Activated CD4-positive, alpha-beta T cell treated with anti-CD3 and anti-CD28 coated beads, Interleukin-10, Interleukin-2, amounts not matched to agents 100 ng/mL and 50 ng/mL, durations not matched to agents 16 hours and 8 hours (primary cell): ENCODE measurements at regions not wholly inside any gene's neighbourhood (a gene's known extent, or its start where the extent isn't known, plus 50 kb on each side); places are given as distances from the start of the nearest gene placed in this dataset.
"Not testable (repeated sequence)": the region's sequence is repeated elsewhere in the genome, so short reads cannot be mapped to it uniquely, and the experiment has no call there.

Experiments
- DNase-seq: peaks from one replicate; pipeline ENCODE4 v3.0.0-alpha.2; 2020

DNA sequence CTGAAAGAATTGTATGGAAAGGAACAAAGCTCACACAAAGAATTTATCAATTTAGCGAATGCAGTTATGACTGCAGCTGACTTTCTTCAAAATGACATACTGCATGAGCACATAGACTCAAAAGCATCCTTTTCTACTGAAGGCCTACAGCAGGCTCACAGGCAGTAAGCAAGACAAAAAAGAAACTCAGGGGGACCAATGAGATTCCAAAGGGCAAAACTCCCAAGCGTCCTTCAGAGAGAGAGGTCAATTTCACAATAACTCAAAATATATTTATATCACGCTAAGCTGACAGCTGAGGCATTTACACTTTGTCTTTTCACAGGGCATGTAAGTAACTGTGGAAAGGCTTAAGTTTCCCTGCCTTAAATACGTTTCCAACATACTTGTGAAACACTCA is 427.9 kb upstream of the RASGRP1 start:
- no peak for DNase-seq

DNA sequence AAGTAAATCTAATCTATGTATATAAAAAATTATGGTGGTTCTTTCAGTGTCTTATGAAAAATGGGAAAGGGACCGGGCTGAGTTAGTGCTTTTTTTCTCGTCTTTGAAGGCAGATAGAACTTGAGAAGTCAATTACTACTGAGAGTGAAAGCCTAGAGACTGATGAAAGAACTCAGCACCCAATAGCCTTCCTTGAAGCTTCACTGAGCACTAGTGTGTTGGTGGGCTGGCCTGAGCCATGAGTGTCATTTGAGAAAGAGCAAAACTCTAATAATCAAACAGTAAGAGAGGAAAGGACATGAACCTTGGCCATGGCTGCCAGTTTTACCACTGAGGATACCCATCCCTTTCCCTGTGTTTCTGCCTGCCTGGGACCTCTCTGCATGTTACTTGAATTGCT is 428.3 kb upstream of the RASGRP1 start:
- DNase-seq: no peak

DNA sequence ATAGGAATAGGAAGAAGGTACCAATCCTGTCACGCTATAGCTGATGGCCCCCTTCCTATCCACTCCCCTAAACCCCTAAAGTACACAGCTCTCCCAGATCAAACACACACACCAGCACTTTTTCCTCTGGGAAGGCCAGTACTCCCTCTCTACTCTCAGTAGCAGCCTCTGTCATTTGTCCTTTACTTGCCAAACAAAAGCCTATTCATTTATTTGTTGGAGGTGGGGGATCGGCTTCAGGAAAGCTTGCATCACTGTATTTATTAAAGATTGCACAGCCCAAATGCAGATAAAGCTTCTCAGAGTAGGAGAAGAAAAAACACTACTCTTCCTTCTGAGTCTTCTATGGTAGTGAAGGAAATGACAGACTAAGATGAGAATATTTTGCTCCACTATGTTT is 429.7 kb upstream of the RASGRP1 start:
- no peak for DNase-seq

DNA sequence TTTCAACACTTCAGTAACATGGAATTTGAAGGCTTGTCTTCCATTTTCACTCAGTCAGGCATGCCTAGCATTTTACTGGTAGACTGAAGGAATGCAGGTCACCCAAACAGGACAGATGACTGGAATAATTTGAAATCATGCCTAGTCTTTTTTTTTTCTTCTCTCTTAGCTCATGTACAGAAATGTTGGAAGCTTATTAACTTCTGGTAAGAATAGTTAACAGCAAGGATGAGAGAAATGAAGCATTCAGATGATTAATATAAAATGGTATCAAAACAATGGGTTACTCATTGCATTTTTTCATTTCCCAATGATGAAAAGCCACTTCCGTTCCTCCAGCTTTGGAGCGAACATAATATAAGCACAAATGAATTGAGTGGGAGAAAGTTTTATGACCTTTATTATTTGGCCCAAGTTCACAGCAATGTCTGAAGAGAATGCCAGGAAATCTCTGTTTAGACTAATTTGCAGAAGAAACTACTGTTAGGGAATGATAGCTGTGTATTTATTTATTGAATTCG is 431.6 kb upstream of the RASGRP1 start:
- DNase-seq: no peak

DNA sequence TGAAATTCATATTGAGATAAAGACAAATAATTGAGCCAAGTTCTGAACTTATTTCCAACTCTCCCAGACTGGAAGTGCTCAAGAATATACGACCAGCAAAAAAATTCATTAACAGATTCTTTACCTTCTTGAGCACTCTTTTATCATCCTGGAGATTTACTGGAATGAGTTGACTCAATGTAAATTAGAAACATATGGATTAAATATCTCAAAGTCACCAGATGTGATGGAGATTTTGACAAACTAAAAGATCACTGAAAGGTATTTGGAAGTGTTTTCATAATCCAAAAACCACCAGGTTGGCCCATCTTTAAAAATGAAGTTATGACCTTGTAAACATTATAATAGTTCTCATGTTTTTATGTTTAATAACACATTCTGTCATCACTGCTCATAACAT is 433.2 kb upstream of the RASGRP1 start:
- no peak for DNase-seq

DNA sequence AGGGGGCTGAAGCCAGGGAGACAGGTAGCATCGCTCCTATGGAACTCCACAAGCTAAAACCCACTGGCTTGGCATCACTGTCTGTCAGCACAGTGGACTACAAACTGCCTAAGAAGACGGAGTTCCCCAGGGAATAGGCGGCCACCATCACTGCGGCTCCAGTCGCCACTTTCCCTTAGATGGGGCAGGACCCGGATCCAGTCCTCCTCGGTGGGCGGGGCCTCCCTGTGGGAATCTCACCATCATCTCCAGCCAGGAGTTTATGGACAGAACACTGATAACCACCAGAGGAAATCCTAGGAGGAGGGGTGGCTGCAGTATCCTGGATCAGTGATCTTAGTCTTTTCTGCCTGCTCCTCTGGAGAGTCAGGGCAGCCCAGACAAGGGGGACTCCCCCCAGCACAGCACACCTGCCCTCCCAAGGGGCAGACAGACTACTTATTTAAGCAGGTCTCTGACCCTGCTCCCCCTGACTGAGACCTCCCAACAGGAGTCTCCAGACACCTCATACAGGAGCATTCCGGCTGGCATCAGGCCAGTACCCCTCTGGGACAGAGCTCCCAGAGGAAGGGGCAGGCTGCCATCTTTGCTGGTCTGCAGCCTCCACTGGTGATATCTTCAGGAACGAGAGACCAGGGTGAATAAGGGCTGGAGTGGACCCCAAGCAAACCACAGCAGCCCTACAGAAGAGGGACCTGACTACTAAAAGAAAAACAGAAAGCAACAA is 435.6 kb upstream of the RASGRP1 start:
- DNase-seq: no peak

DNA sequence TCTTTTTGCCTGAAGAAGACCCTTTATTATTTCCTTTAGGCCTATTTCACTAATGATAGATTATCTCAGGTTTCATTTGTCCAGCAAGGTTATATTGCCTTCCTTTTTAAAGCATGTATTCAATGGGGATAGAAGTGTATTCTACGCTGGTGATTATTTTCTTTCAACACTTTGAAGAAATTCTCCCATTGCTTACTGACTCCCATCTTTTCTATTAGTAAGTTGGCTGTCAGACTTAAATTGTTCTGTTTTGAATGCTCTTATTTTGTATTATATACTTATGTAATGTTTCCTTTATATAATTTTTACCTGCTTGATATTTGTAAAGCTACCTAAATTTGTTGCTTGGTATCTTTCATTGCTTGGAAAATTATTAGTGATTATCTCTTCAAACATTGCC is 445.1 kb upstream of the RASGRP1 start:
- DNase-seq: no peak

DNA sequence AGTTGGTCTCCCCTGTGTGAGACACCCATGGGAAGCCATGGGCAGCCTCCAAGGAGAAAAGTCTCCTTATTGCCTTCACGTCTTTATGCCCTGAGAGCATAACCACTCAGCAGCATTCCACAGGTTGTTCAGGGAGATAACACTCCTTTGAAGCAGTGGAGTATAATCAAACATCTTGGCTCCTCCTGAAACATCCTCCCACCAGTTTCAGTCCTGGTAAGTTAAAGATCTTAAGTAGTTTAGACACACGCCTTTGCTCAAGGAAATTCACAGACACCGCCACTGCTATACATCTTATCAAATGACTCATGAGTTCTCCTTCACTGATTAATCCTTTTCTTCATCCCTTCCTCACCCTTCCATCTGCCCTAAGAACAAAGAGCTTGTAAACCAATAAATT is 446.5 kb upstream of the RASGRP1 start:
- not testable (repeated sequence) for DNase-seq

DNA sequence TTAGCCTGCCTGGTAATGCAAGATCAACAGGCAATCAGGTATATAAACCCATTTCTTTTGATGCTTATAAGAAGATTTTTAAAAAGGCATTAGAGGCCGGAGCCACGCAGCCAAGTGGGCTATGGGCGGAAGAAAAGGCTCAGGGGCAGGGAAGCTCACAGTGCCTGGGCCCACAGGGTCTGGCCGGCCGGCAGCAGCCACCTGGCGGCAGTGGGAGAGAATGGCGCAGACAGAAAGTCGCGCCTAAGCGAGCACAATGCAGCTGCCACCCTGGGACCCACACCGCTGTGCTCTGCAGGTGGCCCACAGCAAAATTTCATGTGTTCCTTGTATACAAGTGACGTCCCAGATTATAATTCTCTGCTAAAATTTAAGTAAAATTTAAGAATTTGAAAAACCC is 448.6 kb upstream of the RASGRP1 start:
- no peak for DNase-seq

DNA sequence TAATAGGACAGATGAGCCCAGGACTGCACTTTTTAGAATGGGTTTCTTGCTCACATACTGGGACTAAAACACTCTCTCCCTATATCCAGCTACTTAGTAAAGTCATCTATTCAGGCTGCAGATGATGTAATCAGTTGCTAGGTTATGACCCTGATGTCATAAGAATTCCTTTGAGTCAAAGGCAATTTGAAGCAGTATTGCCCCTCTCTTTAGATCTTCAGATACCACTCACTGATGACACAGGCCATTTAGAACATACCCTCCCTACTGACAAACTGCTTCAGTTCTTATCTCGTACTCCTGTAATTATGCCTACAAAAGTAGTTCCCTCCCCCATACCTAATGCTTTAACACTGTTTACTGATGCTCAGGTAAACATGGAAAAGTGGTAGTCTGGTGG is 450.1 kb upstream of the RASGRP1 start:
- no peak for DNase-seq

DNA sequence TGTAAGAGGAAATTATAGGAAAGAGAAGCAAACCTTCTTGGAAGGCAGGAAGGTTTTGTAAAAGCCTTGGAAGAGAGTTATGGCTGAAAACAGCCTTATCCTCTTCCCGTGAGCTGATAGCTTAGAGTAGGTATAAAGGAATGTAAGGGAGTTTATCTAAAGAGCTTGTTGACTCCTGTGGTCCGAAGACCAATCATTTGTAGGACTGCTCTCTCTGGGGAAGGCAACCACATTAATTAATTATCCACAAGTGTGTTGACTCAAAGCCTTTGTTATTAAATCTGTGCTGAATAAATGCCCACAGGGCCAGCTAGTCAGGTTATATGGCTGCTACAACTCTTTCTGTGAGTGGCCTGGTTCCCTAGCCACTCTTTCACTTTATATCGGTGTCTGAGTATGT is 452.1 kb upstream of the RASGRP1 start:
- DNase-seq: no peak

DNA sequence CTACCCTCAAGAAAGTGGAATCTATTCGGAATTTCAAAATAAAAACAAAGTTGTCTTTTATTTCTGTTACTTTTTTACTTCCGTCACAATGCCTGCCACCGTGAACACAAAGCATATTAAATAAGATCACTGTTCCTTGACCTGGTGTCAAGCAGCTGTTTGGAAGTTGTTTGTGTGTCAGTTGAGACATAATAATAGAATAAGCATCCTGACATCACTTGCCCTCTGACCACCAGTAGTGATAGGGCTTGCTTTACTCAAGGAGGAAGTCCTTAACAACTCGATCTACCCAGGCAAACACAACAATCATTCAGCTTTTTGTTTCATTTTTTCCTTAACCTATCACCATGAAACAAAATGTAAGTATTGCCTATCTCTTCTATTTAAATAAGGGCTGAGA is 454.4 kb upstream of the RASGRP1 start:
- no peak for DNase-seq

DNA sequence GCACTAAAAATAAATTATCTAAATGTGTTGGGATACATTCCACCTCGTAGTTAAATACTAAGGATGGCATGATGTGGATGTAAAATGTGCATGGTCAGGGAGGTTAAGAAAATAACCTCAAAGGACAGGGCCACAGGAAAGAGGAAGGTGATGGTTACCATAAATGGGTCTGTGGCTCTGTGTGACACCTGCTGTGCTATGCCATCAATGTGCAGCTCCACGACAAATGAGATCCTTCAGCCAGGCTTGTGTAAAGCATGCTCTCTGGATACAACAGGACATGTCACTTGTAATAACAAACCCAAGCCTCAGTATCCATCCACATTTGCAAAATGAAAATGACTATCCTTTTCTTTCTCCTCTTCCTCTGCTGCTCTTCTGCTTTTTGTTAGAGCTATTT is 456.7 kb upstream of the RASGRP1 start:
- DNase-seq: no peak

DNA sequence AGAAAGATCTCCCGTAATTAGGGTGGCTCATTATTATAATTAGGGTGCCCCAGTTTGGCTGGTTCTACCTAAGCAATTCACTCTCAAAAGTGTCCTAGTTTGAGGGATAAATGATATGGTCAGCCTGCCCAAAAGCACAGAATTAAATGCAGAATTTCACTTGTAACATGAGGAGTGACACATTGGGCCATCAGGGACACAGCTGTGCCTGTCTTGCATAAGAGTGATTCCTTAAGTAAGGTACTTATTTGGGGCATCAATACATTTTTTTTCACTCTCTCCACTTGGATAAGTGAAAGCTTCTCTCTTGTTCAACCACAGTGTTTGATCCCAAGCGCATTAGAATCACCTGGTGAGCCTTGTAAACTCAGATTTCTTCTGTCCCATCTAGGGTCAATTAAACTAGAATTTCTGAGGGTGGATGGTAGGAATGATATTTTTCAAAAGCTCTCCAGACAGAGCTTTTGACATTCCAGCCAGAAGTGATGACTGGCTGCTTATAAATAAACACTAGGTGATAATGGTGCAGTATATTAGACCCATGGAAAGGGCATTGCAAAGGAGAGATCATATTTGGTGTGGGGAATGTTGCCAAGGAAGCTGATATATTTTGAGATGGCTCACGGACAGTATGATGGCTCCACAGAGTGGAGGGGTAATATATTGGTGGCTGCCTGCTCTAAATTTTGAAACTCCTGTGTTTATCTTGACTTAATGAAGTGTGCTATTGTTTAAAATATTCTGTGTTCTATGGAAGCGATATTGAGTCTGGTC is 458.1 kb upstream of the RASGRP1 start:
- DNase-seq: no peak

DNA sequence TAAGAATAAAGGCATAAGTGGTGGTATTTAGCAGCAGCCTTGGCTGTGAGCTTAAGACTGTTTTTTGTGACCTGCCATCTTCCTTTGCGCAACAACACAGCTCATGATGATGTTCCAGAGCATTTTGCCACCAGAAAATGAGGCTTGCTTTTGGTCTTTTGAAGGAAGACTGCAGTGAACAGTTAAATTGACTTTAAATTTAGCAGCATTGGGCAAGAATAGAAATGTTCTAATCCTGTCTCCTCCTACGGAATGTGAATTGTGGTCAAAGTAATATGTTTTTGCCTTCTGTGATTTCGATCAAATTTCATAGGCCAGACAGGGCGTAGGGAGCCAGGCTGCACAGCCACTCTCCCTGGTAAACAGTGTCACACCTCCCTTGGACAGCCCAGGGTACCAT is 460.7 kb upstream of the RASGRP1 start:
- DNase-seq: no peak

DNA sequence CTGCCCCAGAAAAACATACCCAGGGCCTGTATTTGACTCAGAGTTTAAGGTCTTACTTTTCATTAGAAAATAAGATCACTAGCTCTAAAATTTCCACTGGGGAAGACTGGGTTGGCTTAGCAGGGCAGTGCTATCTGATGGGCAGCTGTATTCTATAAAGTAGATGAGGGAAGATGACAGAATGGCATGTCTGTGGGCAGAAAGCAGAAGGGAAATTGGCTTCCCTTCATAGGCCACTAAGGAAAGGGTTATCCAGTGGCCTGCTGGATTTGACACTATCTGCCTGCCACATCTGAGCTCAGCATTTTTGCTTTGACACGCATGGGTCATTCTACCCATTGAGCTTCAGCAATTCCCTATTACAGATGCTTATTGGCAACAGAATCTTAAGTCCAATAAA is 461.3 kb upstream of the RASGRP1 start:
- no peak for DNase-seq

DNA sequence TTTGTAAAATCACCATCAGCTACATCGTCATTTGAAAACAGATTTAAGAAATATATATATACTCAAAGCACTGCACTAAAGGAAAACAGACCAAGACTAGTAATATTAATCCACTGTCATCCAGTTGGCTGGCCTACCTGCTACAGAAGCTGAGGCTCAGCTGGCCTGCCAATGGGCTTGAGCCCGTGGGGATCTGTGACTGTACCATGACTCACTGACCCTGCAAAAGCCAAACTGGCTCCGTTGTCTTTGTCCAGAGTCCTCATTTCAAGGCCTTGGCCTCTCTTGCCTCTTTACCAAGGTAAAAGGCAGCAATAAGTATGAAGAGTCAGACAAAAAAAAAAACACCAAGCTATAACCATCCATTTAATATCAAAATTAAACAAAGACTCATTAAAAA is 463.5 kb upstream of the RASGRP1 start:
- no peak for DNase-seq

DNA sequence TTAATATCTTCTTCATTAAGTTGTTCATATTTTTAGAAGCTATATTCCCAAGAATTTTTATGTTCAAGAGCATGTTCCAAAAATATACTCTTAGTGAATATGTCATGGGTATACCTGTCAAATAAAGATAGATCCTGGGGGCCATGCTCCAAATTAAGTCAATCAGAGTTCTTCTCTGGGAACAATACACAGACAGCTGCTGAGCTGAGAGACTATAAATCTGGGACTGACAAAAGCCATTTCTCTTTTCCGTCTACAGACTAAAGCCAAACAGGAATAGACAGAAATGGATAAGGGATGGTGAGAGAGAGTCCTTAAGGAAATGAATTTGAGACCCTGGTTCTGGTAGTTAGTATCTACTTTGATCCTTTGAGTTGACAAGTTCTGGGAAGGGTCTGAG is 465.1 kb upstream of the RASGRP1 start:
- no peak for DNase-seq

DNA sequence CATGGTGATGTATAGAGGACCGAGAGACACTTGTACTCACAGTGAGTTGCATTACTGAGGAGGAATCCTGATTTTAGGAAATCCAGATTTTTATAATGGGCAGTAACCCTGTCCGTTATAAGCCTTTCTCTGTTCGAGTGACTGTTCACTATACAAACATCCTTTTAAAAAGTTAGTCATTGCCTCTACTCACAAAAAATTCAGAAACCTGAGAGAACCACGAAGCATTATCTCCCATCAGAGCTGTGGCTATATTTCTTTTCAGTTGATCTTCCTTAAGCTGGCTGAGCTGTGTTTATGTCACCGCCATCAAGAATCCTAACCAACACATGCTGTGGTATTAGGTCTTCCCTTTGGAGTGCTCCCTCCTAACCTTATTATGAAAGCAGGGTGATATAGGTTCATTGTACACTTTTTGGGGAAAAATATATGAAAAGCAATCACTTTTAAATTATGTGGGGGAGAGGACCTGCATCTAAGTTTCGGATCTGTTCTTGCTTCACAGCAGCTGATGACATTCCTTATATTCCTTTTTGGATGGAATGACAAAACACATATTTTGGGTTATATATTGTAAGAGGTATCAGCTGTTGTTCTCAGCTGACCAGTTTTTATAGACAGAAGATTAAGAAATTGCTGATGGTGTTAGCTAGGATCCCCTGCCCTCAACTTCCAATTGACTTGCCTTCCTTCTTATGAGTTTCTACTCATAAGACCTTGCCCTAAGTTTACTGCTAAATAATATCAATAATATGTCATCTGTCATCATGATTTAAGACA is 465.9 kb upstream of the RASGRP1 start:
- DNase-seq: no peak

DNA sequence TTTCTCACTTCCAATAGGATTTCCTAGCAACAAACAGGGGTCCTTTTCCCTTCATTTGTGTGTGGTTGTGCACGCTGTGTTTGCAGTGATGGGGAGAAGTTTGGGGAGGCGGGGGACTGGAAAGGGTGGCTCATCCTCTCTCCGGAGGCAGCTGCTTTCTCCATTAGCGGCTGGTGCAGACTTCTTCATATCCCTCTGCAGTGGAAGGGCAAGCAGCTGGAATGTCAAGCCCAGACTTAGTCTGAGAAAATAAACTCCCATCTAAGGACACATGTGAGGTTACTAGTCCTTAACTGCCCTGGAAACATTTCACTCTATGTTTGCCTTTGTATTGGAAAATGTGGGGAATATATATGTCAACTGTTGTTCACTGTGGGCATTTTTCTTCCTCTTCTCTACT is 467.0 kb upstream of the RASGRP1 start:
- no peak for DNase-seq

DNA sequence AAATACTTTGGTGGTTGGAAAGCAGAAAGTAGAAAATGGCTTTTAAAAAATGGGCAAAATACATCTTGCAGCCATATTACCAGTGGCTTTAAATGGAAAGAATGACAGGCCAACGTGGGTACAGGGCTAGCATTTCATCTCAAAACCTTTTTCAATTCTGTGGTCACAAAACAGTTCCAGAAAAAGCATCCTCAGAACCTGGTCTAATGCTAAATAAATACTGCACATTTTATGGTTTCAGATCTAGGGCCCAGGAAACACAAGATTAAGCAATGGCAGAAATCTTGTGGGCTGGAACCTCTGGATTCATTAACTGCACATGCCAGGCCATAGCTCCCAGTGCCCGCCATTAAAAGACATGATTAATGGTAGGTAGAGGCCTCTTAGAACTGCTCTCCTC is 470.2 kb upstream of the RASGRP1 start:
- DNase-seq: no peak

DNA sequence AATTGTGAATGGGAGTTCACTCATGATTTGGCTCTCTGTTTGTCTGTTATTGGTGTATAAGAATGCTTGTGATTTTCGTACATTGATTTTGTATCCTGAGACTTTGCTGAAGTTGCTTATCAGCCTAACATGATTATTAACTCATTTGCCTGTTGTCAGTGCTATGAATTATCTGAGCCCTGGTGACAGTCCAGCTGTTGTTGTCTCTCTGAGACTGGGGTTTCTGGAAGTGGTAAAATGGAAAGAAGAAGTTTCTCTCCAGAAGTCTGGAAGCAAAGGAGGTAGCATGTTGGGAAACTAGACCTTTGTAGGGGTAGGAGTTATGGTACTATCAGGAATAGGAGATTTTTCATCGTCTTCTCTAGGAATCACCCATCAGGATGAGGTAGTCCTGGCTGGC is 473.0 kb upstream of the RASGRP1 start:
- not testable (repeated sequence) for DNase-seq

DNA sequence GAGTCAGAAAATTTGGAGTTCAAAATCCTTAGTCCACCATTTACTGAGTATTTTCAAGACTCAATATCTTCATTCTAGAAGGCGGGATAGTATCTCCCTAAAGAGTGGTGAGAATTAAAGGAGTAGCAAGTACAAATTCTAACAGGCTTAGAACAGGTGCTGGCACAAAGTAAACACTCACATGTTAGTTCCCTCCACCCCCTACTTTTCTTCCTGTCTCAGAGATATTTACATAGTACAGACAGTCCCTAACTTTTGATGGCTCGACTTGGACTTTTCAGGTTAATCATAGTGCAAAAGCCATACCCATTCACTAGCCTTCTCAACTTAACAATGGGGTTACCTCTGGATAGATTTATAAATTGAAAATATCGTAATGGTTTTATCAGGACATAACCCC is 476.2 kb upstream of the RASGRP1 start:
- no peak for DNase-seq

DNA sequence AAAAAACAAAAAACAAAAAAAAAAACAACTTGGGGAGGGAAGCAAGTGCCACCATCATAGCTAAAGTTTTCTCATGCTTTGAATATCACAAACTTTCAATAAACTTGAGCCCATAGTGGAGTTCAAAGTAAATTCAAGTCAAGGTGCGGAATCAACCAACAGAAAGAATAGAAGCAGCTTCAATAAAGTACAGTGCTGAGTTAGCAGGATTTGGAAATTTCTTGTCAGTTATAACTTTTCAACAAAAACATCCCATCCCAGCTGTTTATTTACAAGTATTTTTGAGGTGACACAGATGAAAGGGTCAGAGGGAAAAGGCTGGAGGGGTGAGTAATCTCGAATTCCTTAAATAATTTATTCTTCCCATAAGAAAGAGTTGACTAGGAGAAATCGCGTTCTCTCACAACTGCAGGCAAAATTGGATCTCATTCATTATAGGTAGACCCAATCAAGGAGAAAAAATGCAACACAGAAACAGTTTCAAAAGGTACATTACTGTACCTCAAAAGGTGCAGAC is 477.4 kb upstream of the RASGRP1 start:
- no peak for DNase-seq
